DMS53 treated with DMSO at 0.1 percent for 48 hours (cell line): ENCODE measurements at regions not wholly inside any gene's neighbourhood (a gene's known extent, or its start where the extent isn't known, plus 50 kb on each side); places are given as distances from the start of the nearest gene placed in this dataset.

Experiments used
- DNase-seq: peaks from one replicate; lab custom pipeline; 2025; ENCODE audit not compliant: unreplicated experiment; lab: John Stamatoyannopoulos, UW

DNA sequence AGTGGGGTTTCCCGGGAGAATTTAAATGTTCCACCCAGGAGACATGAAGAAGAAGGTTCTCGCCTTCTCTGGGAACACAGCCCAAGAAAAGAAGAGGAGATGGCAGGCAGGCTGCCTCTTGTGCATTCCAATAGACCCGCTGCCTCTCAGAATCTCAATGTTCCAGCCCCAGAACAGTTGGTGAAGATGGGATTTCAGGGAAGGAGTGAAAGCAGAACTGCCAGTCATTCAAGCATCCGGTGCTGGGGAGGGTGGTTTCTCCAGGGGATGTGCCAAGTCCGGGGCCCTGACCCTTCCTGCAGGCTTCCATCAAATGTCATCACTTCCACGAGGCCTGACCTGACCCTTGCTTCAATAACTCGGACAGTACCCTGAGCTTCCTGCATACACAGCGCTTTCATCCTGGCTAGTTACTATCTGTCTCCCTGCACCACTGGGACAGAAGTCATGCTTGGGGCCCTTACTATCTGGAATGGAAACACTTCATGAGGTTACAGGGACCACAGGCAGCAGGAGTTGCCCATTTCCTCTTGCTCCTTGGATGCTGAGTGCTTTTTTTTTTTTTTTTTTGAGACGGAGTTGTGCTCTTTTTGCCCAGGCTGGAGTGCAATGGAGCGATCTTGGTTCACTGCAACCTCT is 386.6 kb upstream of the POU3F1 start:
- DNase-seq: no peak

GRCh38 chr1:38431535-38432376 is 385.2 kb upstream of the POU3F1 start:
- DNase-seq: no peak

DNA sequence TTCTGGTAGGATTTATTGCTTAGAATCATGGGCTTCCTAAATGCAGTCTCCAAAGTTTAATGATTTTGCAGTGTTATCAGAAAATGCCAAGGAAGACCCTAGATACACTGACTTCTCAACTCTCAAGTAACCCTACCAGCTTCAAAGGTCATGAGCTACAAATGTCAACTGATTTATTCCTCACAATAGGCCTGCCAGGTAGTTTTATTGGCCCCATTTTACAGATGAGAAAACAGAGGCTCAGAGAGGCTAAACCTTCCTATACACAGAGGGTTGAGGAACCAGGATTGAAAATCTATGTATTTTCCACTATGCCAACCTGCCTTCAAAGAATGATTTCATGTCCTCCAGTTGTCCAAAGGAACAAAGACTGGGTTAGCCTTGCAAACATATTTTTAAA is 384.4 kb upstream of the POU3F1 start:
- no peak for DNase-seq

GRCh38 chr1:38424677-38425076 is 378.1 kb upstream of the POU3F1 start:
- no peak for DNase-seq

DNA sequence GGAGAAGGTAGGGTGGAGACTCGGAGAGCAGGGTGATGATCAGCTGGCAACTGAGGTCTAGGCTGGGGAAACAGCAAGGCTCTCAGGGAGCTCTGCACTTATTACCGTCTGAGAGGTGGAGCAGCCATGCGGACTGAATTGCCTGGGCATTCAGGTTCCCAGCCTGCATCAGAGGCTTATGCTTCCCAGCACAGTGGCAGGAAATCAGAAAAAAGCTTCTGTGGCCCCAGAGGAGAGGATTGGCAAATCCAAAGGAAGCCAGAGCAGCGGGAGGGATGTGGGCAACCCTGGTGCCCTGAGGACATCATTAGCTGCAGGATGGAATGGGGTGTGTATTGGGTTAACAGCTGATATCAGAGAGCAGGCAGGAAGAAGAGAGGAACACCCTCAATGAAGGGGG is 374.1 kb upstream of the POU3F1 start:
- DNase-seq: no peak

DNA sequence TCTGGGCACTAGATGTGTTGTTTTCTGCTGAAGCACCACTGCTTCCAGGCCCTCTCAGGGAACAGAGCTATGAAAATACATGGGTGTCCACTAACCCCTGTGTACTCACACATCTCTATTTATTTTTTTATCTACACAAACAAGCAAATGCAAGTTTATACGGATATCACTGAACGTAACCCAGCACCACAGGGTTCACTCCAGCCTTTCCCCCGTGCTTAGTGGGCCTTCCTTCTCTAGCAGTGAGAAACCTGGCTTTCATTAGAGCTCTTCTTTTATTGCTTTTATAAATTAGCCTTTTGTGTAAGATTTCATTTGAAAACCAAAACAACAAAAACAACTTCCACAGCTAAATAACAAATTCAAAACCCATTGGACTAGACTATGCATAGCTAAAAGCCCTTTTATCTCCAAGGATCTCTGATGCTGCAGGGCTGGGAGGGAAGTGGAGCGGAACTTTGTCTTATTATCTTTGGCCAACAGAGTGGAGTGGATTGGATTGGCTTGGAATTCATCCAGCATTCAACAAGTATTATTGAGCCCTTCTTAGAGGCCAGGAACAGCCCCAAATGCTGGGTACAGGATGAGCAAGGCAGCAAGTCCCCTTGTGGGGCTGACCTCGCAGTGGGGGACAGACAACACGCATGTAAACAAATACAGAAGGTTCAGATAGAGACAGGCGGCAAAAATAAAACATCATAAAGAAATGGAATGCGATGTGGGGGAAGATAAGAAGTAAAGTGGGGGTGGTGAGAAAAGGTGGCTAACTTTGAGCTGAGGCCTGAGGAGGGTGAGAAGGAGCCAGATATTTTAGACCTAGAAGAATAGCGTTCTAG is 371.8 kb upstream of the POU3F1 start:
- no peak for DNase-seq

- no peak for DNase-seq
Measured at GRCh38 chr1:38403667-38404066, 357.1 kb upstream of the POU3F1 start.

DNA sequence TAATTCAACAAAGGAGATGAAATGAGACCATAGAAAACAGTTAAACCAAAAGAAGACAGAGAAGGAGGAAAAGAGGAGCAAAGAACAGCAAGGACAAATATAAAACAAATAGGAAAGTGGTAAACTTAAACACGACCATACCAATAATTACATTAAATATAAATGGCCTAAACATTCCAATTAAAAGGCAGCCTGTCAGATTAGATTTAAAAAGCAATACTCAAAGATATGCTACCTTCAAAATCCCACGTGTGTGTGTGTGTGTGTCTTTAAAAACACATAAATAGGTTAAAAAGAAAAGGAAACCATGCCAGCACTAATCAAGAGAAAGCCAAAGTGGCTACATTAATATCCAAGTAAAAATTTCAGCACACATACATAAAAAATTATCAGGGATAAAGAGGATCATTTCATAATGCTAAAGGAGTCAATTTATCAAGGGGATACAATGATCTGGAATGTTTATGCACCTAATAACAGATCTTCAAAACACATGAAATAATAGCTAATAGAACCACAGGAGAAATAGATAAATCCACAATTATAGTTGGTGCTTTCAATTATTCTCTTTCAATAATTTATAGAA is 355.7 kb upstream of the POU3F1 start:
- no peak for DNase-seq

DNA sequence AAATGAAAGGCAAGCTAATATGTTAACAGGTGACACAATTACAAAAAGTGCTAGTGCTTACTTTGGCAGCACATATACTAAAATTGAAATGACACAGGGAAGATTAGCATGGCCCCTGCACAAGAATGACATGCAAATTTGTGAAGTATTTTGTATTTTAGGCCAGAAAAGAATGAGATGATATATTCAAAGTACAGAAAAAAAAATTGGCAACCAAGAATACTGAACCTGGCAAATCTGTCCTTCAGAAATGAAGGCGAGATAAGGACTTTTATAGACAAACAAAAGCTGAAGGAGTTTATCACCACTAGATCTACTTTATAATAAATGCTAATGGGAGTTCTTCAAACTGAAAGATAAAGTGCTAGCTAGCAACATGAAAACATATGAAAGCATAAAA is 350.0 kb upstream of the POU3F1 start:
- no peak for DNase-seq

GRCh38 chr1:38394303-38394702 is 347.7 kb upstream of the POU3F1 start:
- DNase-seq: no peak

DNA sequence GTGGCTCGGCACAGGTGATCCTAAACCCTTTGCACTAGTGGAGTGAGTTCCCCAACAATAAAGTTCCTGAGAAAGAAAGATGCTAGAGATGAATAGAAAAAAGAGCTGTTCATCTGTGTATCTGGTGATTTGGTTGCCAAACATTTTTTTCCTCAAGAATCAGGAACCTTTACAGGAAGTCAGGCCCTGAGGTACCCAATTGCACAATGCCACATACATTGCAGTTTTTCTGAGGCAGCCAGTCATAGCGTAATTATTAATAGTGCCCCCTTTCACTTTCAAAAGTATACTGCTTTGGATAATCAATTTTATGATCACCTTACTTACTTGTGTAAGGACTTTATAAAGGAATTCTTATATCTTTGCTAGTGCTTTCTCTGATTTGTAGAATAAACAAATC is 346.3 kb upstream of the POU3F1 start:
- no peak for DNase-seq

DNA sequence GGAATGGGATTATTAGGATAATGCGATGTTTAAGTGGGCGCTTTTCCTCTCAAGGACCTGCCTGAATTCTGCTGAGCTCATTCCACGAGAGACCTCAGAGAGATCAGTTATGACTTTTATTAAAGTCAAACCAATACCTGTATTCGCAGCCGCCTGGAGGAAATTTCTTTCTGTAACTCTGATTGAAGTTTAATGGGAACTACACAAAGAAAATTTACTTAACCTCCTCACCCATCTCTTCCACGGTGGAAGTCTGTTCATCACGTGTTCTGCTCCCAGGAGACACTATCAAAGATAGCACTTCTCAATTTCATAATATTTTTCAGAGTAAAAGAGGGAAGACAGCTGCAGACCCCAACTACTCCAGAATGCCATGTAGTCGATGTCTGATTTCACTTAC is 334.7 kb upstream of the POU3F1 start:
- DNase-seq: no peak

DNA sequence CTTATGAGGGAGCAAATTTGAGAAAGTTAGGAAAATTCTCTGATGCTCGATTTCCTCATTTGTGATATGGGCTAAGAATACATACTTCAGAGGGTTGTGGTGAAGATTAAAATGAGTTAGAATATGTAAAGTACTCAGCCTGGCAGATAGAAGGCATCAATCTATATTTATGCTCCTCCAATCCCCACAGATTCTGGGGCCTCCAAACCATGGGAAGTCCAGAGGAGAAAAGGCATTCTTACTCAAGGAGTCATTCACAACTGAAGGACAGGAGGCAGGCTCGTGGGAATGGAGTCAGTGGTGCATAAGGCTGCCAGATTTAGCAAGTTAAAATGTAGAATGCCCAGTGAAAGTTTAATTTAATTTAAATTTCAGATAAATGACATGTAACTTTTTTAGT is 330.0 kb upstream of the POU3F1 start:
- no peak for DNase-seq

DNA sequence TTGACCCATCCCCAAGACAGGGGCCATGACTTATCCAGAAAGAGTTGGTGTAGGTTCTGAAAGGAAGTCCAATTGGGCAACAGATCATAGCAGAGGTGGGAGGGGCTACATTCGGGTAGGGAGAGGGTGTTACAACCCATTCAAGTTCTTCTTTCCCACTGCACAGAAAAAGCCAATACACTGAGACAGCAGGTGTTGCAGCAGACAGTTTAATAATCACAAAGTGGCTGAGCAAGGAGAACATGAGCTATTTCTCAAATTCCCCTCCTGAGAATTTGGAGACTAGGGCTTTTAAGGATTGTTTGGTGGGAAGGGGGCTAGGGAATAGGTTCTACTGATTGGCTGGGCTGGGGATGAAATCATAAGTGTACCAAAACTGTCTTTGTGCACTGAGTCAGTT is 328.4 kb upstream of the POU3F1 start:
- no peak for DNase-seq

- no peak for DNase-seq
Measured at GRCh38 chr1:38371505-38371844, 324.9 kb upstream of the POU3F1 start.

- DNase-seq: no peak
Measured at GRCh38 chr1:38370716-38371504, 324.3 kb upstream of the POU3F1 start.

- no peak for DNase-seq
Measured at GRCh38 chr1:38365242-38365641, 318.6 kb upstream of the POU3F1 start.

- DNase-seq: no peak
Measured at GRCh38 chr1:38361566-38361965, 315.0 kb upstream of the POU3F1 start.

DNA sequence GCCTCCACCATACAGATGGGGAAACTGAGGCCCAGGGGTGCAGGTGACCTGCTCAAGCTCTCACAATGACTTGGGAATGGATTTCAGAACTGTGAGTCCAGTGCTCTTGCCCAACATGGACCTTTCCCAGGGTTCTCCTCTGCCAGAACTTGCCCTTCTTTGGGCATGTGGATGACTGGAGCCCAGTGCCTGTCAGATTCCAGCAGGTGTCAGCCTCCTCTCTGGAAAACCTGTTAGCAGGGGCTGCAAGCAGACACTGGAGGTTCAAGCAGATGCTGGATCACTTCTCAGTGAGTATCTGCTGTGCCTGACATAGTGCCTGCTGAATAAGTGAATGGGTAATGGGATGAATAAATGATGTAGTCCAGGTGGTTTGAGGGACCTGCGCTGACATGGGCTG is 314.2 kb upstream of the POU3F1 start:
- no peak for DNase-seq

DNA sequence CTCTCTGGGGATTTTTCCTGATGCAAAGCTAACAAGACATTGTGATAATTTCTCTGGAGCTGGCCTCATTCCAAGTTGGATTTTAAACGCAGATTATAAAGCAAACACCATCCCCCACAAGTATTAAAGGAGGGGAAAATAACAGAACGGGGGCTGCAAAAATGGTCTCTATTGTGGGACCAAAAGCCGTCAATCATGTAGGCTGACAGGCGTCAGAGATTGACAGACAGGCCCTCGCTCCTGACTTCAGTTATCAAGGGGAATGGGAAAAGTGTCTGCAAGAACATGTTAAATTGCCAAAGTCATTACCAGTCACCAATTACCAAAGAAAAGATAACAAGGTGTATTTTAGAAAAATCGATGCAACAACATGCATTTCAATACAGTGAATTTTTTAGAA is 307.4 kb upstream of the POU3F1 start:
- no peak for DNase-seq

GRCh38 chr1:38352869-38353268 is 306.3 kb upstream of the POU3F1 start:
- DNase-seq: no peak
